Inferior parietal cortex (tissue), 1 donor: ENCODE measurements at regions not wholly inside any gene's neighbourhood (a gene's known extent, or its start where the extent isn't known, plus 50 kb on each side); places are given as distances from the start of the nearest gene placed in this dataset.

Experiments used
- DNase-seq: peaks from one replicate; pipeline ENCODE4 v3.0.0-alpha.2; 2016; ENCODE audit errors: extremely low spot score

DNA sequence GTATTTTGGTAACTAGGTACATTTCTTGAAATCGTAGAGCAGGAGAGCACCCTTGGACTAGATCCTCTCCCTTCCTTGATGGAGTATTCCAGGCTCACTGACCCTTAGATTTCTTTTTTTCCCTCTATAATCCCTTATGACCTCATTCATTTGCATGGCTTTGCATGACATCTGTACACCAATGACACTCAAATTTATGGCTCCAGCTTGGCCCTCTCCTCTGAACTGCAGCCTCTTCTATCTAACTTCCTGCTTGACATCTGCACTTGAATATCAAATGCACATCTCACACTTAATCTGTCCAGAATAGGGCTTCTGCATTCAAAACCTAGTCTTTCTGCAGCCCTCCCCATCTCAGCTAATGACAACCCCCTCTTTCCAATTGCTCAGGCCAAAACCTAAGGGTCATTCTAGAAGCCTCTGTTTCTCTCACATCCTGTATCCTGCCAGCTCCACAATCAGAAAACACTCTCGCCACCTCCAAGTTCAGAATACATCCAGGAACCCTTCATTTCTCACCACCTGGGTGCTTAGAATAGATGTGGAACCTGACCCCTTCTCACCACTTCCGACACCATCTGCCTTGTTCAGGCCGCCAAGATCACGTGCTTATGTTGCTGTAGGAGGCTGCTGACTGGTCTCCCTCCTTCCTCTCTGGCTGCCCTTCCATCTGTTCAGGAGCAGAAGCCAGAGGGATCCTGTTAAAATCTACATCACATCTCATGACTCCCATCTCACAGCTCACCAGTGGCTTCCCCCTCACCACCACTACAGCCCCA lies 138.9 kb upstream of the MTNR1B start:
- DNase-seq: no peak

DNA sequence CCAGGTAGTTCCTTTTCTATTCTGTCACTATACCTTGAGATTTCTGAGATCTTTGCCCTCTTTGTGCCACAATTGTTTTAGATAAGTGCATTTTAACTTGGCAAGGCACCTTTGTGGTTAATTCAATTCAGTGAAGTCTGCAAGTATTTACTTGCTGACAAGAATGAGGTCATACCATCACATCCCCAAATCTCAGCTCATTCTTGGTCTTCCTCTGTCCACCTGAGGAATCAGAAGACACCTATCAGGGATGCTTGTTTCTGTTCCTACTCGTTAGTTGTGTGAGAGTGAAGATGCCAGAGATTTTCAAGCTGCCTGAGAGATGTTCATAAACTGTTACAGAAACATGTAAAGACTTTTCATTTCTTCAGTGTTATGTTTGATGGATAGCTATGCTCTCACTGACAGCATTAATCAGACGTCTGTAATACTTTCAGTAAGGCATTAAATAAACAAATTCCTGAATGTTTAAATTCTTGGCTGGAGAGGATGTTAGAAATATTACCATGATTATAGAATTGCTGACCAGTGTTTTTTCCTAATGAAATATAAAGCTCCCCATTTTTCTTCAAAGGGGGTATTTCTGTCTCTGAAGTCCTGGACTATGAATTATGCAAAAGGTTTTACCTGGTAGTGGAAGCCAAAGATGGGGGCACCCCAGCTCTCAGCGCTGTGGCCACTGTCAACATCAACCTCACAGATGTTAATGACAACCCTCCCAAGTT lies 135.0 kb upstream of the MTNR1B start:
- no peak for DNase-seq

DNA sequence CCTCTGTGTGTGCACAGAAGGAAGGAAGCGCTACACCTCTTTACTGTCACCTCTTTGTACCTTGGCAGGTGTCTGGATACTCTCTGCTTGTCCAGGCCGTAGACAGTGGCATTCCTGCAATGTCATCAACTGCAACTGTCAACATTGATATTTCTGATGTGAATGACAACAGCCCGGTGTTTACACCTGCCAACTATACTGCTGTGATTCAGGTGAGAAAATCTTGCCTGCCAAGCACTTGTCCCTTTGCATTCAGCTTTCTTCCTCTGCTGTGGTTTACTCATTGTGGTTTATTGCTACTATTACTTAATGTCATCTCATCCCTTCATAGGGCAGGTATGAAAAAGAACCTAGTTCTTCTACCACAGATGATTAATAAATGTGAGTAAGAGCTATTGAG lies 131.9 kb upstream of the MTNR1B start:
- DNase-seq: no peak

DNA sequence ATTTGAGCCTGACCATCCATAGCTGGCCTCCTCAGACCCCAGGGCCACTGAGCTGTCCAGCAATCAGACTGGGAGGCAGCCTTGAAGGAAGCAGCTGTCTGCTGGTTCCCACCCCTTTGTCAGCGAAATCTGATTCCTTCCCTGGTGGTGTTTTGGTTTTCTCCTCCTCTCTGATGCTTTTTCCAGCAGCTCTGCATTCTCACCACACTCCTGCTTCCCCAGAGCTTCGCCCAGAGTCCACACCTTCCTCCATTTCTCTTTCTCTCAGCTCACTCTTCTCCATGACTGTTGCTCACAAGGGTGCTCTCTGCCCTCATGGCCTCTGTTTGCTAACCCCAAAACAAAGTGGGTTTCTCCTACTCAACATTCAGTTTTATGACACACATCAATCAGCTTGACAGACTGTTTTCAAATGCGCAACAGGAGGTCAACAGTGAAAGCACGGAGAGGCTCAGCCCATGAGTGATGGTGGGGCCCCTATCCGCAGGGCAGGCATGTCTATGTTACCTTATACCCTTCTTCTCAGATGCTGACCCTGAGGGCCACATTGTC lies 130.6 kb upstream of the MTNR1B start:
- DNase-seq: no peak

DNA sequence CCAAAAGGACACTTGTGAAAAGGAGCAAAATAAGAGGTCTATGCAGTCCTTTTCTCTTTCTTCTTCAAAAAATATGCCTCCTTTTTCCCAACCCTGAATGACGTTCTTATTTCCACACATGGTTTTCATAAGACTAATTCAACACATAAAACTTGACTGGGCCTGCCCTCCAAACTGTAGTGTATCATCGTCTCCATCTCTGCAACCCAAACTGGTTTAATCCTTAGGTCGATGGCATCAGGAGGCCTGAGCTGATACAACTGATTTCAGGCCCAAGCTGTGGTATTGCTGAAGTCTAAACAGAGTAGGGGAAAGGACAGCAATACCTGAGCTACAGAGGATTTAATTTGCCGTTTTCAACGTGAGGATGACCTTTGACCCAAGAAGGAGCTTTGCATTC lies 130.0 kb upstream of the MTNR1B start:
- no peak for DNase-seq

DNA sequence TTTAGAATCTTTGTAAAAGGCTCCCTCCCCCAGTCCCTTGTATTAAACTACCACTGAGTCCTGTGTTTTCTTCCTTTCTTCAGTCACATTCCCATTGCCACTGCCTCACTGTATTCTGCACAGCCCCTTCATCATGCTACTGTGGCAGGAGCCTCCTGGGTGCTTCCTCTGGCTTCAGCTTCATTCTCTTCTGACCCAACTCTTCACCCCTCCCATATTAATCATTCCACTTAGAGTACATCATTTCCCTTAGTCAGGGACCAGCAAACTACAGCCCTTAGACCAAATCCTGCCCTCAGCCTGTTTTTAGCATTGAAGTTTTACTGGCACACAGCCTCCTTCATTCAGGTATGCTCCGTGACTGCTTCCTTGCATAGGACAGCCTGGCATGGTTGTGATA lies 127.7 kb upstream of the MTNR1B start:
- DNase-seq: no peak

DNA sequence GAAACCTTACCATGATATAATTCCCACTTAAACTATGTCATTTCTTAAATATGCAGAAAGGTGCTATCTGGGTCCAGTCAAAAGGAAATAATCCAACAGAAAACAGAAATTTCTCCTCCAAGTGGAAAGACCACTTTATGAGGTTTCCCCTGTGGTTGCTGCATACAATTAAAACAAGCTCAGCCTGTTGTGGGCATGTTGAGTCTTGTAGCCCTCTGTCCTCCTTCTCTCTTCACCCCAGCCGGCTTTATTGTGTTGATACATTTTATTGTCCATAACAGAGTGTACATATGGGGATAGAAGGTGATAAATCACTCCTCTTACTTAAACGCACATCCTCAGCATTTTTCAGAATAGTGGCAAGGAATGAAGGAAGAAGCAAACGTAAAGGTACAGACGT lies 126.0 kb upstream of the MTNR1B start:
- no peak for DNase-seq

DNA sequence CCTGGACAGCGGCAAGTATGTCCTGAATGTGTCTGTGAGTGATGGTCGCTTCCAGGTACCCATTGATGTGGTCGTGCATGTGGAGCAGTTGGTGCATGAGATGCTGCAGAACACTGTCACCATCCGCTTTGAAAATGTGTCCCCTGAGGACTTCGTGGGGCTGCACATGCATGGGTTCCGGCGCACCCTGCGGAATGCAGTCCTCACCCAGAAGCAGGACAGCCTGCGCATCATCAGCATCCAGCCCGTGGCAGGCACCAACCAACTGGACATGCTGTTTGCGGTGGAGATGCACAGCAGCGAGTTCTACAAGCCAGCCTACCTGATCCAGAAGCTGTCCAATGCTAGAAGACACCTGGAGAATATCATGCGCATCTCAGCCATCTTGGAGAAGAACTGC lies 125.3 kb upstream of the MTNR1B start:
- no peak for DNase-seq

DNA sequence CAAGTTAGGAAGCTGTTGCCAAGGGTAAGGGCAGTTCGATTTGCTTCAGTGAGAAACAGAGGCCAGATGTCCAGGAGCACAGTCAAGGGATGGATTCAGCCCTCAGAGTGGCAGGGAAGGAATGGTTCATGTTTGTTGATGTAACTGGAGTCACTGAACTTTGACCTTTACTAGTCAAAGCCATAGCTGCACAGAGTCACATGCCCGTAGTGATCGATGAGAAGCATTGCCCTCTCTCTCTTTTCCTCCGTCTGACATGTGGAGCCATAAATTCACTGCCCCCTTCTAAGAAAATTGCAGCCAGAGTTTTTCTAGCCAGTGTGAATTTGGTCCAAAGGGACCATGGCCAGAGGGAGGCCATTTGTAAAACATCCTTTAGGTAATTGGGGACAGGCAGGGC lies 124.1 kb upstream of the MTNR1B start:
- no peak for DNase-seq

DNA sequence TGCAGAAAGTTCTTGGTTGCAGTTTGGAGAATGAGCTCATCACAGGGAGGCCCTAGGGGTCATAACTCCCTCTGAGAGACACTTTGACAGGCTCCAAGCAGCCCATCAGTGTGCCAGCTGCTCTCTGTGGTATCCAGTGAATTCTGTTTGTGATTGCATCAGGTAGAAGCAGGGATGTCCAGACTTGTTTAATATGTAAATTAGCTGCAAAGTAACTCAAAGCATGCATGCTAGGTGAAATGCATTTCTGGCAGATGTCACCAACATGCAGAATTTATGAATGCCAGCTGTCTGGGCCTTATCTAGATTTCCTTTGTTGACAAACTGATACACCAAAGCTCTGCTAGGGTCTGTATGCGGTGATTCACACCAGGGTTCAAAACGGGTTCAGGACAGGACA lies 123.6 kb upstream of the MTNR1B start:
- DNase-seq: no peak

DNA sequence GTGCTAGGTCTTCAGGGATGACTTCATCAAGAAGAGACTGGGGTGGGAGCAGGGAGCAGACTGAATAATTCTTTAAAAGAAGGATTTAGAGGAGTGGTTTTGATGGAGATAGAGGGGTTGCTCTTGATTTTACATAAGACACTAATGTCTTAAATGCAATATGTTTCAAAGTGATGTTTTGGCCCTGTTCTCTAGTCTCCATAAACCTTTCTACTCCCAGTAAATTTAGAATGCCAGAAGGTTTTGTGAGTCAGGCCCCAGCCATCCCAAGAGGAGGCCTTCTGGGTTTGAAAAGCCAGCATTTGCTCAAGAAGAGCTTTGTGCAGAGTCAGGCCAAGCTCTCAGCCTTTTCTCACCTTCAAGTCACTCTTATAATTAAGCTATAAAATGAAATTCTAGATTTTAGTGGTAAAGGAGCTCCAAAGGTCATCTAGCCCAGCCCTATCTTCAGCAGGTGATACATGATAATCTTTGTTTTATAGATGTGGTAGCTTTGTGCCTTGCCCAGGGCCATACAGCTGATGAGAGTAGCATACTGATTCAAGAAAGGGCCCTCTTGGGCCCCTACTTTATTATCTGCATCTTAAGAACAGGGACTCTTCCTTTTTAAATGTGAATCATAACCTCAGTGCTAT lies 122.8 kb upstream of the MTNR1B start:
- DNase-seq: no peak

DNA sequence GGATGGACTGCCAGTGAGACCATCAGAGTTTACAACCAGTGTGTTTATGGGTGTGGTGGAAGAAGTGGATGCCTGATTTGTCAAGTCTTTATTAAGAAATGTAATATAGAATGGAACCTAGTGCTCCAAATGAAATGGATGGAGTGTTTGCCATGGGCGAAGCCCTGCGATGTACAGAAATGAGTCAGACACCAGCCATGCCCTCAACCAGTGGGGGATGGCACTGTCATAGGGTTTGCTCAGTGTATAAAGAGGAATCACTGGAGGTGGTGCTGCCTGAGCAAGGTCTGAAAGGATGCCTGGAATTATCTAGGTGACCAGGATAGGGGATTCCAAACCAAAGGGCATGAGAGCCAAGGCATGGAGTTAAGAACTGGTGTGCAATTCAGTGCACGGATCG lies 120.9 kb upstream of the MTNR1B start:
- no peak for DNase-seq

DNA sequence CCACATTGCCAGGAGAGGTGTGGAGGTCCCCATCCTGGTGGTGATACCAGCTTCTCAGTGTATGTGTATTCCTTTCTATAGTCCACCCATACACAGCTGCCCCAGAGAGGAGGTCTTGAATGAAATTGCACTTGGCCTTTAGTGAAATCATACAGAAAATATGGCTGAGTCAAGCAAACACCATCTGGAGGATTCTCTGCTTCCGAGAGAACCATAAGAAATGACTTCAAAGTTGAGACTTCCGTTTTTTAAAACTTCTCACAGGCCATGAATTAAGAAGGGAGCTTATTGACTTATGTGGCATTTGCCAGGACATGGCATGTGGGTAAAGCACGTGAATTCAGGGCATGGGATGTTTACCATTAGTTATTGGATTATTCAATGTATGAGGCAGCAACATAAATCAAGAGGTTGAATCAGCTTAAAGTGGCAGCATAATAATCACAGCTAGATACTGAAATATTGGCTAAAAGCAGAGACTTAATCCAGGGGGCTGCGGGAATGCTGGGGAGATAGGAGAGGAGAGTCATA lies 119.1 kb upstream of the MTNR1B start:
- no peak for DNase-seq

DNA sequence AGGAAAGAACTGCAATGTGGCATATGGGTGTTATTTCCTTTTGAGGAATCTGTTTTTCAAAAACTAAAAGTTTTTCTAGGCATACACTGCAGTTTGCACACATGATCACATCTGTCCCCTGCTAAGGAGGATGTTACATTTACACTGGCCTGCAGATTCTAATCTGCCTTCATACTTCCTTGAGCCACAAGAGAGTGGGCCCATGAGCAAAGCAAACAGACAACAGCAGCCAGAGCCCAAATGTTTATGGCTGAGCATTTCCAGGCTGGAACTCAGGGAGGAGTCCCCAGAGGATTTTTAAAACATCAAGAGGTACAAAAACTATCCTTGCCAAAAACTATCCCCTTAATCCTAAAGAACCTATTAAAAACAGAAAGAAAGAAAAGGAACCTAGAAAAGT lies 117.2 kb upstream of the MTNR1B start:
- DNase-seq: no peak

DNA sequence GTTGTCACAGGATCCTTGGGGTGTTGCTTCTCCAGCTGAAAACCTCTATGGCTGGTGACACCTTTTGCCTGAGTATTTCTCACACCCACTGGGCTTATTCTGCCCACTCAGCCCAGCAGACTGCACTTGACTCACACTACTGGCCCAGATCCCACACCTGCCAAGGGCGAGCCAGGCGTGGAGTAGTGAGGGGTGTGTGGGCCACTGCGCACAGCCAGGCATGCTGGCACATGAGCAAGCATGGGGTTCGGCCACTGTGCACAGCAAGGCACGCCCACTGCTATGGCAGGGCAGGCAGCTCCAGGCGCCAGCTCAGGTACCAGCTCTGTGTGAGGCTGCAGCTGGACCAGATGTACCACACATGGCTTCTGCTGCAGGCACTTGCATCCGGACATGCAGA lies 116.5 kb upstream of the MTNR1B start:
- DNase-seq: no peak

DNA sequence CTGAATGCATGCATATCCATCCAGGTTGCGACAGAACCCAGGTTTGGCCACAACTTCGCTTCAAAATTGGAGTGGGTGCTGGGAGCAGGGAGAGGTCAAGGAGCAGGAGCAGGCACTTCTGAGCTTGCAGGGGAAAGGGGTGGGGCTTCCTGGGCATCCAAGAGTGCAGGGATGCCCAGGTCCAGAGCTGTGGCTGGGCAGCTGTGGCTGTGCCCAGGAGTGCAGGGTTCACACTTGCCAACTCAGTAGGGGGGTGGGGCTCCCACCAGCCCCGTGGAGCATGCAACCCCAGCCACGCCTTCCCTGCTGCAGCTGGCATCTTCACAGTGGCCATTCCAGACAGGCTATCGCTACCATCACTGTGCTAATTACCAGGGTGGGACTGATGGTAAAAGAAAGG lies 115.3 kb upstream of the MTNR1B start:
- no peak for DNase-seq

DNA sequence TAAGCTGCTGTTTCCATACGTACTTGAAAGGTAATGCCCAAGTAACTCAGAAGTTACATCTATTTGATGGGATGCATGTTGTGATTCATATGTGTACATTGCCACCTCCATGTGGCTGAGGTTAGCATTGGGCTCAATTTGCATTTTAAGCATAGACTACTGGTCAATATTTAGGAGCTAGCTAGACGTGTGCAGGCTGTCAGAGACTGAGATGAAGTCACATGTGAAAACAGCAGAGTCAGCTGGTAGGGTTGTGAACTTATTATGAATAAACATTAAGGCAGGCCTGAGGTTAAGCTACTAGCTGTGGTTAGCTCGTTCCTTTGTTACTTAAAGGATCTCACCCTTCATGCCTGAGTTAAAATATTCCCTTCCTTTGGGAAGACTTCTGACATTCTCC lies 114.5 kb upstream of the MTNR1B start:
- no peak for DNase-seq

DNA sequence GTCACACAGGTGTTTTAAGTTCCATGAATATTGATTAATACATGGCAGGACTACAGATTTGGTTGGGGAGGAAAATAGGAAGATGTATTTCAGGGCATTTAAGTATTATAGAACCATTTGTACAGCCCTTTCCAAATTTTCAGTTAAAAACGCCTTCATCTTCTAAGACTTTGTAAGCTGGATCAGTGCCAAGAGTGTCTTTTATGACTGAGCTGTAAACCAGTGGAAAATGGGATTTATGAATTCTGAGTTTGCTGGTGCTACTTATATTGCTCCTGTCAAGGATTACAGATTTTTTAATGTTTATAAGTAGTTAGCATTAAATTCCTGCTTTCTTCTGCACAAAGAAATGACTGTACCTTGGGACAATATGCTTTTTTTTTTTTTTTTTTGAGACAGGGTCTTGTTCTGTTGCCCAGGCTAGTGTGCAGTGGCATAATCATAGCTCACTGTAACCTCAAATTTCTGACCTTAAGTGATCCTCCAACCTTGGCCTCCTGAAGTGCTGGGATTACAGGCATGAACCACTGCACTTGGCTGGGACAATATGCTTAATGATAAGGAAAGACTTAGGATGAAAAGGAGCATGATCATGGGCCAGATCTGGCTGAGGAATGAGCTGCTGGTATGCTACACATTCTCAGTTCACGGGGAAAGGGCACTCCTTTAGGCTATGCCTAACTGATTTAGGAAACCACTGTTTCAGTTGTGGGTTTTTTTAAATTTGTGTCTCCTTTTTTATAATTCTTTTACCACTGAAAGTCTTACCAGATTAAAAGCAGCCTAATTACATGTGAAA lies 113.6 kb upstream of the MTNR1B start:
- no peak for DNase-seq

DNA sequence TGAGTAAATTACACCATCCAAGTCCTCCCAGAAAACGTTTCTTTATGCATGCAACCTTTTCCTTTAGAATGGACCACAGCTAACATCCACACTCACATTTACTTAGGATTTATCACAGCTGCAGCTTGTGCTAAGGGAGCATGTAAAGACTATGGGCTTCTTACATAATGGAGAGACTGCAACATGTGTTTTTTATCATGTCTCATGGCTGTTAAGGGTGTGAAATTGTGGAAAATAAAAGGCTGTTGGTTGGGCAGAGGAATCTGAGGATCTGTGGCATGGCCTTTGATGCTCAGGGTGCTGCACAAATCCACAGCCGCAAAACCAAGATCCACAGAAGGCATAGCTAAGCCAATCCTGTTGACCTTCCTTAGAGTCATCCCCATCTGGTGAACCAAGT lies 112.0 kb upstream of the MTNR1B start:
- DNase-seq: no peak

DNA sequence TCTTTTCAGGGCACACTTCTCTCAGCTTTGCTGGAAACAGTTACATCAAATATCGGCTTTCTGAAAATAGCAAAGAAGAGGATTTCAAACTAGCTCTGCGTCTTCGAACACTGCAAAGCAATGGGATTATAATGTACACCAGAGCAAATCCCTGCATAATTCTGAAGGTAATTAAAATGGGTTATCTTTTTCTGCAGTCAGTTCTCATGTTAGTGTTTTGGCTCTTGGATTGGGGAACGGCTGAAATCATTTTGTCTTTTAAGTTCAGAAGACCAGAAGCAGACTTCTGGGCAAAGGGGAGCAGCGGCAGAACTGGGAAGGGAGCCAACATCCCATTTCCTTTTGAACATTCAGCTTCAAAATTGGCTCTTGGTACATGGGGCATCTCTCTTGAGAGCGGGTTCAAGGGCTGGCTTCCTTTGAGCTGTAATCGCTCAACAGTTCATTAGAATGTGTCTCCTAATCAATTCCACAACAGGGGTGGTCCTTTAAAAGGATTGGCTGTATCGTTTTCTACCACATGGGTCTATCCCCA lies 110.2 kb upstream of the MTNR1B start:
- no peak for DNase-seq

DNA sequence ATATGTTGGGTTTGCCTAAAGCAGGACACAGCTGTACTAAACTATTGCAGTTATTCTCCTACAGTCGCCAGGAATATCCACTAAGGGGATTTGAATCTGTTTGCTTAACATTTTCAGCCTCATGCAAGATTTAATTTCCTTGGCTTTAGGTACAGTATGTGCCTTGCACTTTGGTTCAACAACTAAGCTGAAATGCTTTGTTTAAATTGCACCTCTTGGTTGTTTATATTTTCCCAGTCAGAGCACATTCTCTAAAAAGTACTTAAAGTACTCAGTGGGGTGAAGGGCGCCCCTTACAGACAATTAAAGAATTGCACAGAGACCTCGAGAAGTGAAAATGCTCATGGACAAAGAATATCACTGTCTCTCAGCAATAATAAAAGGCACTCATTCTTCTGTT lies 107.8 kb upstream of the MTNR1B start:
- no peak for DNase-seq
